Endothelial cell of umbilical vein (primary cell): ENCODE measurements at regions not wholly inside any gene's neighbourhood (a gene's known extent, or its start where the extent isn't known, plus 50 kb on each side); places are given as distances from the start of the nearest gene placed in this dataset.

ENCODE experiments used
- BruUV-seq: library from RNA; stranded (reverse); fragments of 400-500 nt; replicated peaks from 2 replicates; lab custom pipeline; 2021; lab: Mats Ljungman, UMichigan
- CTCF ChIA-PET: fragments of 300-600, 350-600 bp; sonication (Branson Sonifier 250); formaldehyde crosslinking; loops from one replicate; lab custom pipeline; 2021; ENCODE audit warnings: antibody characterized with exemption, inconsistent platforms; lab: Charles Lee
- POLR2A ChIA-PET: fragments of 300-600, 350-600 bp; sonication (Branson Sonifier 250); formaldehyde crosslinking; loops from one replicate; lab custom pipeline; 2021; ENCODE audit warnings: antibody characterized with exemption, inconsistent platforms; lab: Charles Lee
- DNase-seq: peaks from one replicate; pipeline ENCODE4 v3.0.0-alpha.2; 2011; ENCODE audit warnings: low read depth, low spot score
- FAIRE-seq: peaks from 2 replicates; lab custom pipeline; 2011; peaks lifted over from hg19 to GRCh38; lab: Jason Lieb, UNC
- H2AFZ ChIP-seq: 2 replicates; pipeline ENCODE4 v1.6.0; 2012; ENCODE audit warnings: low read depth, low read length, control low read depth, inconsistent platforms
- H3K27ac ChIP-seq: 2 replicates; pipeline ENCODE4 v1.5.1; 2011; ENCODE audit warnings: low read depth, mild to moderate bottlenecking, control low read depth, low read length, moderate library complexity; ENCODE audit not compliant: insufficient read depth
- H3K27me3 ChIP-seq, 2 experiments: 2 replicates each; pipeline versions ENCODE4 v1.6.0 to v1.6.1; 2011; ENCODE audit warnings: low read length in 2 of 2, mixed read lengths in 1 of 2; ENCODE audit not compliant: control insufficient read depth in 2 of 2, insufficient read depth in 2 of 2
- H3K36me3 ChIP-seq, 2 experiments: 2 replicates in 1 of 2; 3 replicates in 1 of 2; pipeline ENCODE4 v1.5.1; 2011; ENCODE audit warnings: low read length in 2 of 2, mild to moderate bottlenecking in 1 of 2, moderate library complexity in 1 of 2; ENCODE audit not compliant: control insufficient read depth in 2 of 2, insufficient read depth in 2 of 2; ENCODE audit errors: extremely low read depth in 1 of 2
- H3K4me1 ChIP-seq: 3 replicates; pipeline ENCODE4 v1.5.1; 2011; ENCODE audit warnings: mild to moderate bottlenecking, low read length; ENCODE audit not compliant: control insufficient read depth, insufficient read depth; ENCODE audit errors: extremely low read depth
- H3K4me2 ChIP-seq: 2 replicates; pipeline ENCODE4 v1.6.1; 2011; ENCODE audit warnings: low read length, control low read depth, mixed read lengths; ENCODE audit not compliant: insufficient read depth
- H3K4me3 ChIP-seq, 3 experiments: fragments of 200-600 bp in 1 of 3; sonication (generic), shearing (Covaris generic) in 1 of 3; replicated peaks in 1 of 3; 2 replicates each; pipeline ENCODE4 v1.5.1; 2011 to 2016; ENCODE audit warnings: control low read depth in 3 of 3, low read length in 3 of 3, mild to moderate bottlenecking in 2 of 3, inconsistent platforms in 1 of 3, low read depth in 1 of 3, moderate library complexity in 1 of 3; ENCODE audit not compliant: insufficient read depth in 1 of 3
- H3K79me2 ChIP-seq: 2 replicates; pipeline ENCODE4 v1.6.0; 2012; ENCODE audit warnings: low read length, inconsistent platforms; ENCODE audit not compliant: control insufficient read depth, insufficient read depth
- H3K9ac ChIP-seq: replicated peaks from 2 replicates; pipeline ENCODE3; 2011; ENCODE audit warnings: low read length, control low read depth; ENCODE audit not compliant: insufficient read depth; ENCODE audit errors: extremely low read depth
- H3K9me1 ChIP-seq: replicated peaks from 3 replicates; pipeline ENCODE4 v1.6.0; 2011; ENCODE audit warnings: mild to moderate bottlenecking, low read length; ENCODE audit not compliant: control insufficient read depth, insufficient read depth; ENCODE audit errors: extremely low read depth
- H3K9me3 ChIP-seq: replicated peaks from 2 replicates; pipeline ENCODE4 v1.5.1; 2012; ENCODE audit warnings: low read length, inconsistent platforms; ENCODE audit not compliant: control insufficient read depth, insufficient read depth
- H4K20me1 ChIP-seq: replicated peaks from 2 replicates; pipeline ENCODE3; 2011; ENCODE audit warnings: mild to moderate bottlenecking, low read length; ENCODE audit not compliant: control insufficient read depth, insufficient read depth; ENCODE audit errors: extremely low read depth
- CTCF ChIP-seq, 2 donors: IDR thresholded peaks; 1 replicate in 1 of 2; 2 replicates in 1 of 2; pipeline ENCODE4 v1.5.1; 2011; ENCODE audit warnings: low read length in 2 of 2, mild to moderate bottlenecking in 2 of 2, moderate library complexity in 2 of 2, control low read depth in 1 of 2, inconsistent platforms in 1 of 2, low read depth in 1 of 2; ENCODE audit not compliant: insufficient read depth in 1 of 2; ENCODE audit errors: extremely low read depth in 1 of 2
- EZH2 ChIP-seq: IDR thresholded peaks from 2 replicates; pipeline ENCODE4 v1.6.1; 2012; ENCODE audit warnings: borderline replicate concordance, low read depth, mild to moderate bottlenecking, moderate library complexity, low read length, inconsistent platforms; ENCODE audit not compliant: severe bottlenecking
- FOS ChIP-seq: IDR thresholded peaks from 2 replicates; pipeline ENCODE4 v1.6.1; 2011; ENCODE audit warnings: mild to moderate bottlenecking, low read length, moderate library complexity, borderline replicate concordance; ENCODE audit not compliant: insufficient read depth
- GATA2 ChIP-seq: IDR thresholded peaks from 2 replicates; pipeline ENCODE4 v1.7.0; 2011; ENCODE audit warnings: low read depth, mild to moderate bottlenecking, moderate library complexity, mixed read lengths, low read length; ENCODE audit not compliant: insufficient read length, insufficient read depth
- JUN ChIP-seq: IDR thresholded peaks from 2 replicates; pipeline ENCODE4 v1.6.1; 2011; ENCODE audit warnings: borderline replicate concordance, low read depth; ENCODE audit not compliant: insufficient read length, insufficient read depth
- MAX ChIP-seq: IDR thresholded peaks from 2 replicates; pipeline ENCODE4 v1.6.1; 2011; ENCODE audit not compliant: insufficient read depth, insufficient read length
- MYC ChIP-seq: IDR thresholded peaks from one replicate; pipeline ENCODE4 v1.6.1; 2011; ENCODE audit warnings: mild to moderate bottlenecking, low read depth, low read length
- POLR2A ChIP-seq: IDR thresholded peaks from 2 replicates; pipeline ENCODE4 v1.6.1; 2012; ENCODE audit warnings: low read depth, mild to moderate bottlenecking, control low read depth, low read length
- POLR2AphosphoS5 ChIP-seq: IDR thresholded peaks from 2 replicates; pipeline ENCODE4 v1.6.1; 2012; ENCODE audit warnings: low read depth, mild to moderate bottlenecking, control low read depth, low read length, moderate library complexity; ENCODE audit not compliant: insufficient read depth
- dilution Hi-C: fragments of 300-500 bp; cut with MboI; formaldehyde crosslinking; loops from one replicate; pipeline ENCODE4 v1.15.0; 2019; ENCODE audit warnings: low sequenced_read_pairs; ENCODE audit not compliant: extremely low pct_ligation_motif_present
- intact Hi-C: fragments of 100-400 bp; cut with micrococcal nuclease; formaldehyde crosslinking; loops from one replicate; pipeline ENCODE4 v1.10.0; 2022

GRCh38 chr2:106296182-106296815 lies 102.2 kb upstream of the UXS1 start:
- BruUV-seq: no TSS peak
- DNase-seq (no peak), FAIRE-seq (no peak)
- dilution Hi-C loops: no loop called here
- Histone ChIP-seq H3K36me3 (no peaks in the 10 kb centered on the region), H4K20me1 (no peaks in the 10 kb centered on the region), H3K9me1 (no peaks in the 10 kb centered on the region), H3K79me2 (no peaks in the 10 kb centered on the region), H3K27me3 (no peaks in the 10 kb centered on the region), H3K4me2 (no peak overlapping the region), H3K4me1 (no peaks in the 10 kb centered on the region), H3K27ac (no peak overlapping the region), H2AFZ (no peak overlapping the region), H3K9me3 (no peaks in the 10 kb centered on the region), H3K4me3 (no peak overlapping the region), H3K9ac (no peak overlapping the region)
- intact Hi-C loops: no loop called here
- TF ChIP-seq FOS (no peak), POLR2AphosphoS5 (no peak), MAX (no peak), EZH2 (no peak), GATA2 (no peak), JUN (no peak)
- ChIA-PET POLR2A (no interaction called here), CTCF (no interaction called here)

- no TSS peak for BruUV-seq
- no peaks in the 10 kb centered on the region for H3K36me3 ChIP-seq
- ChIA-PET CTCF (no interaction called here), POLR2A (no interaction called here)
- no peak overlapping the region for H2AFZ ChIP-seq
- no peak overlapping the region for H3K27ac ChIP-seq
- no peak overlapping the region for H3K4me2 ChIP-seq
- TF ChIP-seq GATA2: no peak
- TF ChIP-seq JUN: no peak
- TF ChIP-seq EZH2: no peak
- TF ChIP-seq MYC: no peak
- TF ChIP-seq CTCF (IDR thresholded peaks at IDR 0.05; ENCODE audit: extremely low read depth in 1 of 2, insufficient read depth in 1 of 2, low read depth in 1 of 2, low read length in 2 of 2): no peak
- no peak for TF ChIP-seq POLR2AphosphoS5
- no peak for TF ChIP-seq POLR2A
- H3K4me1 ChIP-seq: no peaks in the 10 kb centered on the region
- no peaks in the 10 kb centered on the region for H3K9me3 ChIP-seq
- no peaks in the 10 kb centered on the region for H3K79me2 ChIP-seq
- DNase-seq: no peak
- H3K27me3 ChIP-seq: no peaks in the 10 kb centered on the region
- no peaks in the 10 kb centered on the region for H4K20me1 ChIP-seq
- FAIRE-seq: no peak
- no peak overlapping the region for H3K4me3 ChIP-seq
- H3K9me1 ChIP-seq: no peaks in the 10 kb centered on the region
- dilution Hi-C loops (no loop called here), intact Hi-C loops (no loop called here)
- no peak overlapping the region for H3K9ac ChIP-seq
Observed at GRCh38 chr2:106294182-106294581, 100.1 kb upstream of the UXS1 start.
